ENCODE measurements at regions not wholly inside any gene's neighbourhood (a gene's known extent, or its start where the extent isn't known, plus 50 kb on each side); places are given as distances from the start of the nearest gene placed in this dataset.
A peak's percentile ranks its signal among the peaks of the same experiment; 100 is the strongest.

GRCh38 chr3:40718681-40719080 lies 193.9 kb downstream of the ZNF621 start:
- Mint-ChIP-seq H3K27ac (ENCODE audit: unreplicated experiment) (no peak overlapping the region), H3K9me3 (ENCODE audit: unreplicated experiment) (peaks cover 2% of the 10 kb centered on the region), H3K4me1 (ENCODE audit: low read depth, unreplicated experiment) (peaks cover 14% of the 10 kb centered on the region), H3K27me3 (ENCODE audit: low read depth, unreplicated experiment) (peaks cover 25% of the 10 kb centered on the region), H3K36me3 (ENCODE audit: low read depth, unreplicated experiment) (no peaks in the 10 kb centered on the region), H3K4me3 (ENCODE audit: unreplicated experiment) (no peak overlapping the region)
- Histone ChIP-seq H3K9ac (ENCODE audit: low read length) (no peak overlapping the region), H3K27ac (ENCODE audit: low read depth, low read length) (no peak overlapping the region), H3K4me3 (ENCODE audit: insufficient read depth, low read depth, low read length) (no peak overlapping the region), H3K4me1 (ENCODE audit: insufficient read depth, low read length) (no peaks in the 10 kb centered on the region), H3K79me2 (ENCODE audit: insufficient read depth, low read length) (no peaks in the 10 kb centered on the region), H3K9me3 (ENCODE audit: insufficient read depth, low read depth, low read length) (no peaks in the 10 kb centered on the region), H3K36me3 (ENCODE audit: insufficient read depth, low read length) (no peaks in the 10 kb centered on the region), H4K20me1 (ENCODE audit: insufficient read depth, low read length) (no peaks in the 10 kb centered on the region), H2AFZ (ENCODE audit: low read depth, low read length) (no peak overlapping the region), H3K4me2 (ENCODE audit: low read length) (no peak overlapping the region), H3K27me3 (ENCODE audit: insufficient read depth, low read length) (no peaks in the 10 kb centered on the region)
- DNase-seq (ENCODE audit: low read depth) = no peak
- no peak for TF ChIP-seq CTCF (IDR thresholded peaks at IDR 0.05; ENCODE audit: insufficient read depth, low read depth, low read length)
- TF ChIP-seq EZH2 (IDR thresholded peaks at IDR 0.05; ENCODE audit: insufficient read depth, low read length) = no peak
- no peak for FAIRE-seq

- H3K4me3 Mint-ChIP-seq (ENCODE audit: unreplicated experiment) = no peak overlapping the region
- peaks cover 2% of the 10 kb centered on the region for H3K36me3 Mint-ChIP-seq (ENCODE audit: low read depth, unreplicated experiment)
- Histone ChIP-seq H3K9me3 (ENCODE audit: insufficient read depth, low read depth, low read length) (no peaks in the 10 kb centered on the region), H3K27ac (ENCODE audit: low read depth, low read length) (no peak overlapping the region), H3K4me2 (ENCODE audit: low read length) (no peak overlapping the region), H3K4me1 (ENCODE audit: insufficient read depth, low read length) (no peaks in the 10 kb centered on the region), H3K9ac (ENCODE audit: low read length) (no peak overlapping the region), H4K20me1 (ENCODE audit: insufficient read depth, low read length) (no peaks in the 10 kb centered on the region), H2AFZ (ENCODE audit: low read depth, low read length) (no peak overlapping the region), H3K36me3 (ENCODE audit: insufficient read depth, low read length) (no peaks in the 10 kb centered on the region), H3K27me3 (ENCODE audit: insufficient read depth, low read length) (no peaks in the 10 kb centered on the region), H3K4me3 (ENCODE audit: insufficient read depth, low read depth, low read length) (no peak overlapping the region), H3K79me2 (ENCODE audit: insufficient read depth, low read length) (no peaks in the 10 kb centered on the region)
- H3K27ac Mint-ChIP-seq (ENCODE audit: unreplicated experiment) = no peak overlapping the region
- no peak for DNase-seq (ENCODE audit: low read depth)
- peaks cover 26% of the 10 kb centered on the region for H3K27me3 Mint-ChIP-seq (ENCODE audit: low read depth, unreplicated experiment)
- H3K9me3 Mint-ChIP-seq (ENCODE audit: unreplicated experiment) = peaks cover 1% of the 10 kb centered on the region
- peaks cover 14% of the 10 kb centered on the region for H3K4me1 Mint-ChIP-seq (ENCODE audit: low read depth, unreplicated experiment)
- no peak for TF ChIP-seq CTCF (IDR thresholded peaks at IDR 0.05; ENCODE audit: insufficient read depth, low read depth, low read length)
- TF ChIP-seq EZH2 (IDR thresholded peaks at IDR 0.05; ENCODE audit: insufficient read depth, low read length) = no peak
- no peak for FAIRE-seq
Measured at GRCh38 chr3:40719660-40720287, 195.0 kb downstream of the ZNF621 start.

GRCh38 chr3:40720341-40720740 lies 195.6 kb downstream of the ZNF621 start:
- H3K27me3 Mint-ChIP-seq (ENCODE audit: low read depth, unreplicated experiment) = peaks cover 23% of the 10 kb centered on the region
- TF ChIP-seq EZH2 (IDR thresholded peaks at IDR 0.05; ENCODE audit: insufficient read depth, low read length) = no peak
- TF ChIP-seq CTCF (IDR thresholded peaks at IDR 0.05; ENCODE audit: insufficient read depth, low read depth, low read length) = no peak
- Histone ChIP-seq H3K36me3 (ENCODE audit: insufficient read depth, low read length) (no peaks in the 10 kb centered on the region), H3K9ac (ENCODE audit: low read length) (no peak overlapping the region), H4K20me1 (ENCODE audit: insufficient read depth, low read length) (no peaks in the 10 kb centered on the region), H3K27me3 (ENCODE audit: insufficient read depth, low read length) (no peaks in the 10 kb centered on the region), H3K27ac (ENCODE audit: low read depth, low read length) (no peak overlapping the region), H3K4me1 (ENCODE audit: insufficient read depth, low read length) (no peaks in the 10 kb centered on the region), H2AFZ (ENCODE audit: low read depth, low read length) (no peak overlapping the region), H3K79me2 (ENCODE audit: insufficient read depth, low read length) (no peaks in the 10 kb centered on the region), H3K9me3 (ENCODE audit: insufficient read depth, low read depth, low read length) (no peaks in the 10 kb centered on the region), H3K4me2 (ENCODE audit: low read length) (no peak overlapping the region), H3K4me3 (ENCODE audit: insufficient read depth, low read depth, low read length) (no peak overlapping the region)
- no peak for FAIRE-seq
- H3K4me3 Mint-ChIP-seq (ENCODE audit: unreplicated experiment) = no peak overlapping the region
- H3K36me3 Mint-ChIP-seq (ENCODE audit: low read depth, unreplicated experiment) = peaks cover 2% of the 10 kb centered on the region
- H3K4me1 Mint-ChIP-seq (ENCODE audit: low read depth, unreplicated experiment) = peaks cover 10% of the 10 kb centered on the region
- H3K9me3 Mint-ChIP-seq (ENCODE audit: unreplicated experiment) = peaks cover 1% of the 10 kb centered on the region
- no peak for DNase-seq (ENCODE audit: low read depth)
- H3K27ac Mint-ChIP-seq (ENCODE audit: unreplicated experiment) = peak overlapping the region; percentile 2
